Hematopoietic multipotent progenitor cell treated with erythropoietin and hydrocortisone succinate and interleukin-3 and kit ligand, for 4 days (in vitro differentiated cells): ENCODE measurements at regions not wholly inside any gene's neighbourhood (a gene's known extent, or its start where the extent isn't known, plus 50 kb on each side); places are given as distances from the start of the nearest gene placed in this dataset.

Experiments used
- DNase-seq: peaks from one replicate; pipeline ENCODE4 v3.0.0-alpha.2; 2015

DNA sequence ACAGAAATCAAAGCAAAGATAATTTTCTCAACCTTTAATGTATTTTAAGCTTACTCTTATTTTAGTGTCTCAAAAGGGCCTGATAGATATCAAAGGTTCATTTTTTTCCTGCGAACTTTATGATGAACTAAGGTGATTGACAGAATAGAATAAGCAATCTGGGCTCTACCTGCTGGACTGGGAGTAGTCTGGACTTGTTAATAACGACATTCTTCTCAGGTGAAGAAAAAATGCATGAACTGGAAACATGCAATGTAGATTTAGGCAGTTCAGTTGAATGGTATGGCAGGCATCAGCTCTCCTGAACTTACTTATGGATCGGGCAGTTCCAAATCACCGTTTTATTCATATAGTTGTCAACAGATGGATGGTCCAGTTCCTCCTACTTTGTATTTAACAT lies 189.7 kb upstream of the ZBTB20 start:
- DNase-seq = no peak

GRCh38 chr3:115340586-115340985 lies 193.5 kb upstream of the ZBTB20 start:
- DNase-seq = no peak

- DNase-seq = no peak
Measured at GRCh38 chr3:115341208-115341607, 194.1 kb upstream of the ZBTB20 start.

DNA sequence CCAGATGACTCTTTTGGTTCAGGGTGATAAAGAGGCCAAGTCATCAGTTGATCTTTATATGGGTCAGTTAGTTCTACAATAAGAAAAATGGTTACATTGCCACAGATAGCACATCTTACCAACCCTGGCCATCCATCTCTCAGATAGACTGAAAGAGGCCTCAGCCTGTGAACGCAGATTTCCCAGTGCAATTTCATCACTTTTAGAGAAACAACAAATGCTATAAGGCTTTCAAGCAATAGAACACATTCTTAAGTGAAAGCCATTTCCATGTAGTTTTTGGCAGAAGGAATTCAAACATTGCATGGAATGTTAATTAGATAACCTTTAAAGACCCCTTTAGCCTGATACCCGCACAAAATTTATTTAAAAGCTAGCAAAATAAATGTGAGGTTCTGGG lies 200.6 kb upstream of the ZBTB20 start:
- no peak for DNase-seq

DNA sequence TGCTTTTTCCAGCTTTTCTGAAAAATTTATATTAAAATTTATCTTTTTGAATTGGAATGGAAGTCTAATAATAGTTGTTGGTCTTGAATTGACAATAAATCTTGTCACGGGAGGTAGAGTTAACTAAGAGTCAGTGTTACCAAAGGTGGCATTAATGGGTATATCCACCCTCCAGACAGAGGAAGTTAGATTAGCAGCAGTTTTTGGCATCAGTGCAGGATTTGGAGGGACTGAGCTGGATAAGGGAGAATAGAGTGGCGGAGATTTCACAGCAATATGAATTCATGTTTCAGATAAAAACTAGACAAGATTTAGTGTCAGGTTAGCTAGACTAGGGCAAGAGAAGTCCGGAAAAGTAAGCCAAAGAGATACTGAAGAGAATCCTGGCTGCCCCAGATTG lies 201.3 kb upstream of the ZBTB20 start:
- no peak for DNase-seq

- no peak for DNase-seq
Measured at GRCh38 chr3:115348951-115349745, 202.1 kb upstream of the ZBTB20 start.

GRCh38 chr3:115350606-115351005 lies 203.5 kb upstream of the ZBTB20 start:
- DNase-seq = no peak

DNA sequence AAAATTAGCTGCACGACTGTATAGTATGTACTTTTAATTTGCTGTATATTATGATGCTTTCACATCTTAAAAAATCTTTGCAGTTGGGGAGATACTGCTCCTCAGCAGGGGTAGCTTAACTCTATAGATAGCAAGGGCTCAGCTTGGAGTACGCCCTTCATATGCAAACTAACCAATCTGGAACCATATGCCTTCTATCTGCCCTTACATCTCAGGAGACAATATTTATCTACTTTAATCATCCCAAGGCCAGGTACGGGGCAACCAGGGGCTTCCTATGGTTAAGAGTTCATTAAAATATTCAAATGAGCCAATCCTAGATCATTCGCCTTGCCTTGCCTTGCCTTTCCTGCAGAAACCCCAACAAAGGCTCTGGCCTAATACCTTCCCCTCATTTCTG lies 204.1 kb upstream of the ZBTB20 start:
- DNase-seq = no peak

DNA sequence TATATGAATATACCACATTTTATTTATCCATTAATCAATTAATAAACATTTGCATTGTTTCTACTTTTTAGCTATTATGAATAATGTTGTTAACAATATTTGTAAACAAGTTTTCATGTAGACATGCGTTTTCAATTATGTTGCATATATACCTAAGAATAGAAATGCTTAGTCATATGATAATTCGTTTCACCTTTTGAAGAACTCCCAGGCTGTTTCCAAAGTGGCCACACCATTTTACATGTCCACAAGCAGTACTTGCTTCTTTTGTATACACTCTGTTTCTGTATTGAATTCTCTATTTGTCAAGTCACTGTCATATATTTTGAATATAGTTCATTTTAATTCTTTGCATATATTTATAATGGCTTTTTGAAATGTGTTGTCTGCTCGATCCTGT lies 206.9 kb upstream of the ZBTB20 start:
- no peak for DNase-seq

- no peak for DNase-seq
Measured at GRCh38 chr3:115357456-115357855, 210.4 kb upstream of the ZBTB20 start.

DNA sequence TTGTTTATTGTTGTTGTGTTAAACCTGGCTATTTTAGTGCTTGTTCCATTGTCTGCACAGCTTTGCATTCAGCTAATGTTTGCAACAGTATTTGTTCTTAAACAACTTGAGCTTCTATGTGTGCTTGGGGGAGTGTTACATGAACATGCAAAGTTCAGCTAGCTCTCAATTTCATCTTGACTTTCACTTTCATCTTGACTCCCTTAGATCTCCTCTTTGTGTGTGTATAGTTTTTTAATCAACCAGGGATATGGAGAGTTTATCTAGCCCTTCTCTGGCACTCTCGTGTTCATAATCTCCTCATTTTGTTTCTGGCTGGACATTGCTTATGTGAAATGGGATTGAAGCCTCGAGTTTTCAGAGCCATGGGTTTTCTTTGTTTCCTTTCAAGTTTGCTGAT lies 212.4 kb upstream of the ZBTB20 start:
- DNase-seq = no peak

DNA sequence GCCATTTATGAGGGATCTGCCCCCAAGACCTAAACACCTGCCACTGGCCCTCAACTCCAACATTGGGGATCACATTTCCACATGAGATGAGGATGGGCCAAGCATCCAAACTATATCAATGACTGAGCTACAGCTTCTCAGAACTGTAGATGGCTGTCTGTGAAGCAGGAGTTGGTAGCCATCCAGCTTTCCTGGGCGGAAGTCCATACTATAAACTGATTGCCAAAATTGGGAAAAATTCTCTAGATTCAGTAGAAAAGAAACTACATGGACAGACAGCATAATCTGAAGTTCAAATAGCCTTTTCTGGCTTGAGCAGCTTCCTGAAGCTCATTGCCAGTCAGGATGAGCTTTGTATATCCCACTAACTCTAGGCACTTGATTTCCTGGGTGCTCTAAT lies 214.7 kb upstream of the ZBTB20 start:
- DNase-seq = no peak

GRCh38 chr3:115363071-115363470 lies 216.0 kb upstream of the ZBTB20 start:
- DNase-seq = no peak

- DNase-seq = no peak
Measured at GRCh38 chr3:115369021-115369420, 221.9 kb upstream of the ZBTB20 start.

DNA sequence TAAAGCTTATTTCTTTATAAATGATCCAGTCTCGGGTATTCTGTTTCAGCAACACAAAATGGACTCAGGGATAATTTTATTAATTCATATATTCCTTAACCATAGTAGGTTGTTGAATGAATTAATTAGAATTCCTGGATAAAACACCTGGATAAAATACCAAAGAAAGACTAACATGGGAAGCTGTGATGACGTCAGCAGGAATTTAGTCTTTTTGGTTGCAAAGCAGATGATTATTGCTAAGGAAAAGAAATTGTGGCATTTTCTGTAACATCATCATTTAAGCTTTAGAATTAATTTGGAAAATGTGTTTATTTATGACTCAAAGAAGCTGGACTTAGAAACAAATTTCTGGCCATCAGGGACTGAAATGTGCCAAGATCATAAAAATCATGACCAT lies 228.3 kb upstream of the ZBTB20 start:
- no peak for DNase-seq

DNA sequence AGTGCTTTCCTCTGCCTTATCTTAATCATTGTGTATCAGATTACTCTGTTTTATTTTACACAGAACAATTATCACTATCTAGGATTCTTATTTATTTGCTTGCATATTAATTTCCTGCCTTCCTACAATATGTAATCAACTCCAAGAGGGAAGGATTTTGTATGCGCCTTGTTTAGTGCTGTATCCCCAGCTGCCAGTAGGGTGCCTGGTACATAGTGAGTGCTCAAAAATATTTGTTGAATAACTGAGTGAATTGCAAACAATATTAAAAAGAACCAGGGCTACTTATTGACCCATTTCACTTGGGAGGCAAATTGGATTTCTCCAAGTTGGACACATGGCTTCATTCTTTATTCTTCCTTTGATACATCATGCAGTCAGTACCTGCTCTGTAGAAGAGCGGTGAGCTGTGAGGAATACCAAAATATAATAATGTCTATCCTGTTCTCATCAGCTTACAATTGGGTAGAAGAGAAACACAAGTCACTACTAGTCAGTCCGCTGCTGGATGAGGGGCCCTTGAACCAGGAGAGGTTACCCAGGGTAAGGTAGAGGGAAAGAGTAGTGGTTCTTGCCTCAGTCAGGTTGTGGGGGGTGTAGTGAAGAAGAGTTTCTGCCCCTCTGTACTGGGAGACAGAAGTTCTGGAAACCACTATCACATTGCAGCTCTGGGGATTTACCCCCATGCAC lies 233.9 kb upstream of the ZBTB20 start:
- no peak for DNase-seq

DNA sequence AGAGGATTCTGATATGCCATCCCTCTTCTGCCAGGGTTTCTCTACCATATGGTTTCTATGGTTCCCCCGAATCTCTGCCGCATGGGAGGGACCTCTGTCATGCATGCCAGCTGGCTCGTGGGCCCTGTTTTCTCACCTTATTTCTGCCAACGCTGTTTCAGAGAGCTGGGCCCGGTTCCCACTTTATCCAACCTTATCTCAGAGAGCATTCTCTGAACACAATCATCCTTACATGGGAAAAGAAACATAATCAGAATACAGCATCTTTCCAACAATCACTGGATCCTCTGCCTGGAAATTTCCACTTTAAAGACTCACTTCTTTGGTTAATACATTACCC lies 234.5 kb upstream of the ZBTB20 start:
- DNase-seq = no peak

- DNase-seq = no peak
Measured at GRCh38 chr3:115381931-115382330, 234.8 kb upstream of the ZBTB20 start.

GRCh38 chr3:115384381-115384780 lies 237.3 kb upstream of the ZBTB20 start:
- DNase-seq = no peak

GRCh38 chr3:115385774-115386730 lies 237.3 kb upstream of the GAP43 start:
- no peak for DNase-seq

DNA sequence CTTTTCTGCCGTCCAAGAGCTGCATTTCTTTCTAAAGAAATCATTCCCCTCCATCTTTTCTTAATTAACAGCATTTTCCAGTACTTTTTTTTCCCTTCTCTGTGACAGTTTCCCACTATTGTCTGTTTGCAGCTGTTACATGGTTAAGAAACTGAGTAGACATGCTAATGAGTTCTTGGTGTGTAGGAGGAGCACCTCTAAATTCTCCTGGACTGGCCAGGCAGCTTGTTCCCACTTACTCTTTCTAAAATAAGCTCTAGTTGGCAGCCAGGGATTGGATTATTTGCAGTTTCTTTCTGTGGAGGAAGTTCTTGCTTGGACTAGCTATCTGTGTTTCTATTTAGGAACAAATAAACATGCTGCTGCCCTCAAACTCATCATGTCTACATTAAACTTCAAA lies 235.1 kb upstream of the GAP43 start:
- no peak for DNase-seq

DNA sequence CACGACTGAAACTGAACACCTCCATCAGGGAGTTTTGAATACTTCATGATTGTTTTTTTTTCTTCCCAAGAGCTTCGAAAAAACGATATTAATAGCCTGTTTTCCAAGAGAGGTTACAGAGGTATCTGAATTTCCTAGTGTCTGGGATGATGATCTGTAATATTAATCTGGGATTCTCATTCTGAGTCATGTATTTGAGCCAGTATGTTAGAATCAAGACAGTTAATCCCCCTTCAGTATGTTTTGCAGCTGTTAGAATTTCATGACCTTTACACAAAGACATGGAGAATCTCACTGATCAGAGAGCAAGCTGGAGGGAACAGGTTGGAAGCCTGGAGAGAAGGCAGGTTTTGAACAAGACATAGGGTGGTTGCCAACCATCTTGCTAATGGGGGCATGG lies 234.5 kb upstream of the GAP43 start:
- DNase-seq = no peak

- DNase-seq = no peak
Measured at GRCh38 chr3:115396801-115397200, 226.5 kb upstream of the GAP43 start.

GRCh38 chr3:115397433-115397832 lies 225.9 kb upstream of the GAP43 start:
- no peak for DNase-seq
